GM21723 (cell line): ENCODE measurements at regions not wholly inside any gene's neighbourhood (a gene's known extent, or its start where the extent isn't known, plus 50 kb on each side); places are given as distances from the start of the nearest gene placed in this dataset.
"Not testable (repeated sequence)": the region's sequence is repeated elsewhere in the genome, so short reads cannot be mapped to it uniquely, and the experiment has no call there.

ENCODE experiments used
- ATAC-seq: cut with Tn5 transposase; IDR thresholded peaks from one replicate; pipeline ENCODE4 v1.9.1; 2021; ENCODE audit warnings: mild to moderate bottlenecking, moderate library complexity; ENCODE audit not compliant: unreplicated experiment

GRCh38 chr21:35510294-35510693 is 461.2 kb upstream of the RUNX1 start:
- ATAC-seq: no peak

GRCh38 chr21:35509001-35509704 is 460.1 kb upstream of the RUNX1 start:
- ATAC-seq: no peak

- ATAC-seq: no peak
Observed at GRCh38 chr21:35508139-35508888, 459.2 kb upstream of the RUNX1 start.

- ATAC-seq: no peak
Observed at GRCh38 chr21:35507181-35507759, 458.2 kb upstream of the RUNX1 start.

GRCh38 chr21:35506771-35507170 is 457.7 kb upstream of the RUNX1 start:
- no peak for ATAC-seq

- ATAC-seq: no peak
Observed at GRCh38 chr21:35506352-35506751, 457.2 kb upstream of the RUNX1 start.

- no peak for ATAC-seq
Observed at GRCh38 chr21:35504951-35505466, 455.9 kb upstream of the RUNX1 start.

GRCh38 chr21:35504277-35504676 is 455.2 kb upstream of the RUNX1 start:
- ATAC-seq: no peak

- no peak for ATAC-seq
Observed at GRCh38 chr21:35503671-35504070, 454.6 kb upstream of the RUNX1 start.

GRCh38 chr21:35502821-35503220 is 453.7 kb upstream of the RUNX1 start:
- no peak for ATAC-seq

GRCh38 chr21:35497522-35497921 is 448.4 kb upstream of the RUNX1 start:
- not testable (repeated sequence) for ATAC-seq

- no peak for ATAC-seq
Observed at GRCh38 chr21:35491920-35492678, 443.0 kb upstream of the RUNX1 start.

GRCh38 chr21:35491114-35491513 is 442.0 kb upstream of the RUNX1 start:
- no peak for ATAC-seq

- no peak for ATAC-seq
Observed at GRCh38 chr21:35489389-35489980, 440.4 kb upstream of the RUNX1 start.

GRCh38 chr21:35488946-35489345 is 439.8 kb upstream of the RUNX1 start:
- no peak for ATAC-seq

- ATAC-seq: no peak
Observed at GRCh38 chr21:35485364-35485763, 436.3 kb upstream of the RUNX1 start.

GRCh38 chr21:35484851-35485250 is 435.7 kb upstream of the RUNX1 start:
- no peak for ATAC-seq

- ATAC-seq: no peak
Observed at GRCh38 chr21:35484032-35484431, 434.9 kb upstream of the RUNX1 start.

- no peak for ATAC-seq
Observed at GRCh38 chr21:35482933-35483662, 434.0 kb upstream of the RUNX1 start.

GRCh38 chr21:35482096-35482495 is 433.0 kb upstream of the RUNX1 start:
- ATAC-seq: no peak
